HCT116 (cell line): ENCODE measurements at regions not wholly inside any gene's neighbourhood (a gene's known extent, or its start where the extent isn't known, plus 50 kb on each side); places are given as distances from the start of the nearest gene placed in this dataset.

ENCODE experiments used
- ATAC-seq: fragments of 200-7000 bp; cut with Tn5 transposase; 2 replicates; pipeline ENCODE4 v1.9.1; 2020; ENCODE audit warnings: mild to moderate bottlenecking, moderate library complexity
- BruUV-seq: library from RNA; stranded (reverse); fragments of 400-500 nt; replicated peaks from 2 replicates; lab custom pipeline; 2021; lab: Mats Ljungman, UMichigan
- CTCF ChIA-PET: fragments of 300-600 bp; sonication (Branson Sonifier 250); formaldehyde crosslinking; loops from one replicate; lab custom pipeline; 2021; ENCODE audit warnings: antibody characterized with exemption; lab: Charles Lee
- POLR2A ChIA-PET: fragments of 300-600, 350-600 bp; sonication (Branson Sonifier 250); formaldehyde crosslinking; loops from one replicate; lab custom pipeline; 2021; ENCODE audit warnings: antibody characterized with exemption; lab: Charles Lee
- RAD21 ChIA-PET, 2 experiments: fragments of 300-600 bp; sonication (Branson Sonifier 250); formaldehyde crosslinking; loops; one replicate each; lab custom pipeline; 2023; ENCODE audit warnings: low total read pairs in 2 of 2; ENCODE audit not compliant: uncharacterized antibody in 2 of 2, unreplicated experiment in 2 of 2, low non-redundant PET in 1 of 2; lab: Charles Lee
- DNase-seq: peaks from one replicate; pipeline ENCODE4 v3.0.0-alpha.2; 2010; ENCODE audit warnings: low read depth, low spot score
- H2AFZ ChIP-seq: fragments of 200-600 bp; shearing (Covaris generic), sonication (generic); 2 replicates; pipeline ENCODE4 v1.6.1; 2017; ENCODE audit warnings: low read depth, mixed run types, mixed read lengths, antibody characterized with exemption, low read length; ENCODE audit not compliant: poor library complexity, severe bottlenecking
- H3K27ac ChIP-seq: 2 replicates; pipeline ENCODE4 v1.5.1; 2012; ENCODE audit warnings: low read depth, low read length
- H3K27me3 ChIP-seq: fragments of 200-600 bp; sonication (generic); 2 replicates; pipeline ENCODE4 v1.6.1; 2016; ENCODE audit warnings: mixed run types, low read length, mixed read lengths; ENCODE audit not compliant: insufficient read depth
- H3K36me3 ChIP-seq, 2 experiments: fragments of 200-500 bp in 1 of 2; fragments of 200-600 bp in 1 of 2; sonication (Bioruptor generic) in 1 of 2; sonication (generic) in 1 of 2; 2 replicates each; pipeline versions ENCODE4 v1.5.1 to v1.6.1; 2014 to 2016; ENCODE audit warnings: low read length in 2 of 2, inconsistent platforms in 1 of 2, mixed read lengths in 1 of 2, mixed run types in 1 of 2; ENCODE audit not compliant: insufficient read depth in 2 of 2, control insufficient read depth in 1 of 2
- H3K4me1 ChIP-seq, 2 experiments: fragments of 200-600 bp in 1 of 2; sonication (generic) in 1 of 2; 2 replicates each; pipeline versions ENCODE4 v1.5.1 to v1.6.1; 2012 to 2017; ENCODE audit warnings: low read length in 2 of 2, inconsistent platforms in 1 of 2, mild to moderate bottlenecking in 1 of 2, mixed read lengths in 1 of 2, mixed run types in 1 of 2, moderate library complexity in 1 of 2; ENCODE audit not compliant: insufficient read depth in 2 of 2, control insufficient read depth in 1 of 2
- H3K4me2 ChIP-seq: fragments of 200-600 bp; sonication (generic); 2 replicates; pipeline ENCODE4 v1.6.1; 2017; ENCODE audit warnings: mixed run types, low read length, mixed read lengths
- H3K4me3 ChIP-seq, 2 experiments: fragments of 200-600 bp in 1 of 2; sonication (generic) in 1 of 2; replicated peaks in 1 of 2; 2 replicates each; pipeline ENCODE4 v1.5.1; 2011 to 2016; ENCODE audit warnings: low read length in 2 of 2, control low read depth in 1 of 2, low read depth in 1 of 2, mild to moderate bottlenecking in 1 of 2, mixed read lengths in 1 of 2, mixed run types in 1 of 2
- H3K79me2 ChIP-seq: fragments of 200-600 bp; sonication (generic); 2 replicates; pipeline ENCODE4 v1.6.1; 2017; ENCODE audit warnings: mild to moderate bottlenecking, mixed run types, low read length, moderate library complexity, mixed read lengths; ENCODE audit not compliant: insufficient read depth
- H3K9ac ChIP-seq: fragments of 200-600 bp; sonication (generic); 2 replicates; pipeline ENCODE4 v1.6.1; 2016; ENCODE audit warnings: low read length, mixed read lengths
- H3K9me2 ChIP-seq: fragments of 200-600 bp; sonication (generic), shearing (Covaris generic); 2 replicates; pipeline ENCODE4 v1.6.1; 2017; ENCODE audit warnings: mixed run types, mild to moderate bottlenecking, moderate library complexity; ENCODE audit not compliant: insufficient read depth
- H3K9me3 ChIP-seq, 2 experiments: fragments of 200-500 bp in 1 of 2; fragments of 200-600 bp in 1 of 2; sonication (Bioruptor generic) in 1 of 2; sonication (generic) in 1 of 2; 2 replicates each; pipeline ENCODE4 v1.6.1; 2014 to 2017; ENCODE audit warnings: low read length in 2 of 2, mixed read lengths in 2 of 2, inconsistent platforms in 1 of 2, low read depth in 1 of 2, mild to moderate bottlenecking in 1 of 2, mixed run types in 1 of 2, moderate library complexity in 1 of 2; ENCODE audit not compliant: control insufficient read depth in 1 of 2, insufficient read depth in 1 of 2
- H4K20me1 ChIP-seq: fragments of 200-600 bp; sonication (generic), shearing (Covaris generic); 2 replicates; pipeline ENCODE4 v1.6.1; 2017; ENCODE audit warnings: mixed run types, mild to moderate bottlenecking, moderate library complexity; ENCODE audit not compliant: insufficient read depth
- CEBPB ChIP-seq: IDR thresholded peaks from 2 replicates; pipeline ENCODE4 v1.6.1; 2012; ENCODE audit warnings: low read depth
- EZH2phosphoT487 ChIP-seq: fragments of 200-600 bp; IDR thresholded peaks from 2 replicates; pipeline ENCODE4 v1.6.1; 2018; ENCODE audit warnings: antibody characterized with exemption, borderline replicate concordance
- RAD21 ChIP-seq: IDR thresholded peaks from 2 replicates; pipeline ENCODE4 v1.6.1; 2012; ENCODE audit warnings: low read depth, mild to moderate bottlenecking
- SIN3A ChIP-seq: IDR thresholded peaks from 2 replicates; pipeline ENCODE4 v1.6.1; 2012; ENCODE audit warnings: low read depth
- SP1 ChIP-seq: IDR thresholded peaks from 2 replicates; pipeline ENCODE4 v1.6.1; 2012; ENCODE audit warnings: low read depth
- YY1 ChIP-seq: IDR thresholded peaks from 2 replicates; pipeline ENCODE4 v1.6.1; 2011; ENCODE audit warnings: low read length, low read depth, moderate library complexity, mild to moderate bottlenecking; ENCODE audit not compliant: insufficient replicate concordance; ENCODE audit errors: extremely low read depth
- ZFX ChIP-seq: fragments of 450-650 bp; IDR thresholded peaks from 2 replicates; pipeline ENCODE4 v1.6.1; 2017
- intact Hi-C: fragments of 100-400 bp; cut with micrococcal nuclease; formaldehyde crosslinking; loops from 2 replicates; pipeline ENCODE4 v1.10.0; 2022
- TF ChIP-seq, protein P1 (sequence below): IDR thresholded peaks from 2 replicates; pipeline ENCODE4 v1.6.1; 2011; ENCODE audit warnings: mild to moderate bottlenecking, low read length, moderate library complexity; ENCODE audit not compliant: insufficient replicate concordance; ENCODE audit errors: extremely low read depth
- TF ChIP-seq, protein P2 (sequence below): IDR thresholded peaks from 2 replicates; pipeline ENCODE4 v1.6.1; 2012
- TF ChIP-seq, protein P3 (sequence below): IDR thresholded peaks from 2 replicates; pipeline ENCODE4 v1.6.1; 2012; ENCODE audit warnings: low read depth

GRCh38 chr2:187873132-187873531 is 318.9 kb upstream of the TFPI start (continued):
- TF ChIP-seq, protein P1, sequence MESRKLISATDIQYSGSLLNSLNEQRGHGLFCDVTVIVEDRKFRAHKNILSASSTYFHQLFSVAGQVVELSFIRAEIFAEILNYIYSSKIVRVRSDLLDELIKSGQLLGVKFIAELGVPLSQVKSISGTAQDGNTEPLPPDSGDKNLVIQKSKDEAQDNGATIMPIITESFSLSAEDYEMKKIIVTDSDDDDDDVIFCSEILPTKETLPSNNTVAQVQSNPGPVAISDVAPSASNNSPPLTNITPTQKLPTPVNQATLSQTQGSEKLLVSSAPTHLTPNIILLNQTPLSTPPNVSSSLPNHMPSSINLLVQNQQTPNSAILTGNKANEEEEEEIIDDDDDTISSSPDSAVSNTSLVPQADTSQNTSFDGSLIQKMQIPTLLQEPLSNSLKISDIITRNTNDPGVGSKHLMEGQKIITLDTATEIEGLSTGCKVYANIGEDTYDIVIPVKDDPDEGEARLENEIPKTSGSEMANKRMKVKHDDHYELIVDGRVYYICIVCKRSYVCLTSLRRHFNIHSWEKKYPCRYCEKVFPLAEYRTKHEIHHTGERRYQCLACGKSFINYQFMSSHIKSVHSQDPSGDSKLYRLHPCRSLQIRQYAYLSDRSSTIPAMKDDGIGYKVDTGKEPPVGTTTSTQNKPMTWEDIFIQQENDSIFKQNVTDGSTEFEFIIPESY = no peak
- no peak for TF ChIP-seq EZH2phosphoT487
- TF ChIP-seq, all 23 proteins: peak for 0

DNA sequence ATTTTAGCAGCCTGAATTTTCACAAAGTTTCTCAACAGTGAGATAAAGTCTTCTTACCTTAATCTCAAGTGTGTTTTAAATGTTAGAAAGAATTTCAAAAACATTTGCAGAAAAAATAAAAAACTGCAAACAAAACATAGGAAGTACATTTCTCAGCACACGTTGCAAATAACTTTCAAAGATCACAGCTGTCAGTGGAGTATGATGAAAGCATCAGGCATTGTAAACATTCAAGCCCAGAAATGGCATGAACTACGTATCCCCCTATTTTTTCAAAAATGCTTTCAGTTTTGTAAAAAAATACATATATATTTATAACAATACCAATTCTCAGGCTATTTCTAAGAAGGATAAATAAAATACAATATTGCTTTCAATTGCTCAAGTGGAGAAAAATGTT is 320.6 kb upstream of the TFPI start:
- ChIA-PET CTCF (no interaction called here), POLR2A (no interaction called here)
- Histone ChIP-seq H2AFZ (no peak overlapping the region), H3K79me2 (no peaks in the 10 kb centered on the region), H3K9me3 (no peaks in the 10 kb centered on the region), H4K20me1 (no peaks in the 10 kb centered on the region), H3K27me3 (no peaks in the 10 kb centered on the region), H3K9ac (no peak overlapping the region)
- DNase-seq = no peak
- no peak for TF ChIP-seq YY1
- TF ChIP-seq, protein P2, sequence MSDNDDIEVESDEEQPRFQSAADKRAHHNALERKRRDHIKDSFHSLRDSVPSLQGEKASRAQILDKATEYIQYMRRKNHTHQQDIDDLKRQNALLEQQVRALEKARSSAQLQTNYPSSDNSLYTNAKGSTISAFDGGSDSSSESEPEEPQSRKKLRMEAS = no peak
- TF ChIP-seq RAD21 = no peak
- no peak for TF ChIP-seq SIN3A
- TF ChIP-seq, protein P3, sequence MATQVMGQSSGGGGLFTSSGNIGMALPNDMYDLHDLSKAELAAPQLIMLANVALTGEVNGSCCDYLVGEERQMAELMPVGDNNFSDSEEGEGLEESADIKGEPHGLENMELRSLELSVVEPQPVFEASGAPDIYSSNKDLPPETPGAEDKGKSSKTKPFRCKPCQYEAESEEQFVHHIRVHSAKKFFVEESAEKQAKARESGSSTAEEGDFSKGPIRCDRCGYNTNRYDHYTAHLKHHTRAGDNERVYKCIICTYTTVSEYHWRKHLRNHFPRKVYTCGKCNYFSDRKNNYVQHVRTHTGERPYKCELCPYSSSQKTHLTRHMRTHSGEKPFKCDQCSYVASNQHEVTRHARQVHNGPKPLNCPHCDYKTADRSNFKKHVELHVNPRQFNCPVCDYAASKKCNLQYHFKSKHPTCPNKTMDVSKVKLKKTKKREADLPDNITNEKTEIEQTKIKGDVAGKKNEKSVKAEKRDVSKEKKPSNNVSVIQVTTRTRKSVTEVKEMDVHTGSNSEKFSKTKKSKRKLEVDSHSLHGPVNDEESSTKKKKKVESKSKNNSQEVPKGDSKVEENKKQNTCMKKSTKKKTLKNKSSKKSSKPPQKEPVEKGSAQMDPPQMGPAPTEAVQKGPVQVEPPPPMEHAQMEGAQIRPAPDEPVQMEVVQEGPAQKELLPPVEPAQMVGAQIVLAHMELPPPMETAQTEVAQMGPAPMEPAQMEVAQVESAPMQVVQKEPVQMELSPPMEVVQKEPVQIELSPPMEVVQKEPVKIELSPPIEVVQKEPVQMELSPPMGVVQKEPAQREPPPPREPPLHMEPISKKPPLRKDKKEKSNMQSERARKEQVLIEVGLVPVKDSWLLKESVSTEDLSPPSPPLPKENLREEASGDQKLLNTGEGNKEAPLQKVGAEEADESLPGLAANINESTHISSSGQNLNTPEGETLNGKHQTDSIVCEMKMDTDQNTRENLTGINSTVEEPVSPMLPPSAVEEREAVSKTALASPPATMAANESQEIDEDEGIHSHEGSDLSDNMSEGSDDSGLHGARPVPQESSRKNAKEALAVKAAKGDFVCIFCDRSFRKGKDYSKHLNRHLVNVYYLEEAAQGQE = no peak
- TF ChIP-seq ZFX = no peak
- no peak for TF ChIP-seq SP1
- TF ChIP-seq CEBPB = no peak
- TF ChIP-seq, all 23 proteins: peak for 0
- Histone ChIP-seq H3K9me2 (peaks cover 6% of the 10 kb centered on the region; the same call in 1 of the 2 replicates), H3K36me3 (no peaks in the 10 kb centered on the region), H3K27ac (no peak overlapping the region), H3K4me2 (no peak overlapping the region), H3K4me1 (no peaks in the 10 kb centered on the region), H3K4me3 (no peak overlapping the region)
- BruUV-seq = no TSS peak
- no peak for ATAC-seq
- intact Hi-C loops = no loop called here
- RAD21 ChIA-PET = no interaction called here
